GM12873 (cell line): ENCODE measurements at regions not wholly inside any gene's neighbourhood (a gene's known extent, or its start where the extent isn't known, plus 50 kb on each side); places are given as distances from the start of the nearest gene placed in this dataset.
A peak's percentile ranks its signal among the peaks of the same experiment; 100 is the strongest.

ENCODE experiments used
- TF ChIP-seq, protein P1 (sequence below): IDR thresholded peaks from 2 replicates; pipeline ENCODE4 v1.5.1; 2012; ENCODE audit warnings: low read depth, mild to moderate bottlenecking, moderate library complexity, low read length, control low read depth; ENCODE audit not compliant: insufficient read depth; ENCODE audit errors: missing control alignments

- TF ChIP-seq, protein P1, sequence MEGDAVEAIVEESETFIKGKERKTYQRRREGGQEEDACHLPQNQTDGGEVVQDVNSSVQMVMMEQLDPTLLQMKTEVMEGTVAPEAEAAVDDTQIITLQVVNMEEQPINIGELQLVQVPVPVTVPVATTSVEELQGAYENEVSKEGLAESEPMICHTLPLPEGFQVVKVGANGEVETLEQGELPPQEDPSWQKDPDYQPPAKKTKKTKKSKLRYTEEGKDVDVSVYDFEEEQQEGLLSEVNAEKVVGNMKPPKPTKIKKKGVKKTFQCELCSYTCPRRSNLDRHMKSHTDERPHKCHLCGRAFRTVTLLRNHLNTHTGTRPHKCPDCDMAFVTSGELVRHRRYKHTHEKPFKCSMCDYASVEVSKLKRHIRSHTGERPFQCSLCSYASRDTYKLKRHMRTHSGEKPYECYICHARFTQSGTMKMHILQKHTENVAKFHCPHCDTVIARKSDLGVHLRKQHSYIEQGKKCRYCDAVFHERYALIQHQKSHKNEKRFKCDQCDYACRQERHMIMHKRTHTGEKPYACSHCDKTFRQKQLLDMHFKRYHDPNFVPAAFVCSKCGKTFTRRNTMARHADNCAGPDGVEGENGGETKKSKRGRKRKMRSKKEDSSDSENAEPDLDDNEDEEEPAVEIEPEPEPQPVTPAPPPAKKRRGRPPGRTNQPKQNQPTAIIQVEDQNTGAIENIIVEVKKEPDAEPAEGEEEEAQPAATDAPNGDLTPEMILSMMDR: peak; percentile 81
These were observed 196.2 kb downstream of the ZC3H11B start for GRCh38 chr1:219416598-219417238.

DNA sequence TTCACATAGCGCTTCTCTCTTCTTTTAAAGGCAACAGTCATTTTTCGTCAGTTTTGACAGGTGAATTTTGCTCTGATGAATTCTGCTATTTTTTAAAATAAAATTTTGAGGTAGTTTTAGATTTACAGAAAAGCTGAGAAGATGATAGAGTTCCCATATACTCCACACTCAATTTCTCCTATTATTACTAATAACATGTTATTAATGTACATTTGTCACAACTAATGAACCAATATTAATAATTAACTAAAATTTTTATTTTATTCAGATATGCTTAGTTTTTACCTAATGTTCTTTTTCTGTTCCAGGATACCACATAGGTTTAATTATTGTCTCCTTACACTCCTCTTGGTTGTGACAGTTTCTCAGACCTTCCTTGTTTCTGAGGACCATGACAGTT is 197.0 kb downstream of the ZC3H11B start:
- TF ChIP-seq, protein P1: no peak

DNA sequence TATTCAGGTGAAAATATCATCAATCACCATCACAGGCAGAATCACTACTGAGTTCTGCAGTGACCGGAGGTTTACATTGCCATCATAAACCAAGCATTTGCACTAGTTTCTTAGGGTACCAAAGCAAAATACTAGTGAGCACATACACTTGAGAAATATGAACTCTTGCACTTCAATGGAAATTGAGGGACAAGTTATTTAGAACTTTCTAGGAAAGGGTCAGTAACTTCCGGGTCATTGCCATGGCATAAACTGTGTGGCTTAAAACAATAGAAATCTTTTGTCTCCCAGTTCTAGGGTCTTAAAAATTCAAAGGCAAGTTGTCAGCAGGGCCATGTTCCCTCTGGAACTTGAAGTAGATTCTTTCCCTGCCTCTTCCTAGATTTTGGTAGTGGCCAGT is 197.5 kb downstream of the ZC3H11B start:
- TF ChIP-seq, protein P1: no peak

DNA sequence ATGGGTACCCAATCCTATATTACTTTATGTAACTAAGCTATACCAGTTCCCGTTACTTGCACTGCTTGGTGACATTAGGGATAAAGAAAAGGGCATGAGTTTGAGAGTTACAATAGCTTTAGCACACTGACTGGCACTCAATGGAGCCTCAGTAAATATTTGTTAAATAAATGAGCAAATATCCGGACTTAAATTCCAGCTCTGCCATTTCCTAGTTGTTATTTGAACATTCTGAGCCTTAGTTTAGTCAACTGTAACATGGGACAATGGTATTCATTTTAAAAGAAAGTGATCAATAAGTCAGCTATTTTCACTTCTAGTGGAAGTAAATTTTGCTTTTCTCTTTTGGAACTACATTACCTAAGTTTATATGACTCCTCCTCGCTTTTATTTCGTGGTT is 198.7 kb downstream of the ZC3H11B start:
- TF ChIP-seq, protein P1: no peak

GRCh38 chr1:219413536-219413935 is 199.4 kb downstream of the ZC3H11B start:
- TF ChIP-seq, protein P1: no peak

DNA sequence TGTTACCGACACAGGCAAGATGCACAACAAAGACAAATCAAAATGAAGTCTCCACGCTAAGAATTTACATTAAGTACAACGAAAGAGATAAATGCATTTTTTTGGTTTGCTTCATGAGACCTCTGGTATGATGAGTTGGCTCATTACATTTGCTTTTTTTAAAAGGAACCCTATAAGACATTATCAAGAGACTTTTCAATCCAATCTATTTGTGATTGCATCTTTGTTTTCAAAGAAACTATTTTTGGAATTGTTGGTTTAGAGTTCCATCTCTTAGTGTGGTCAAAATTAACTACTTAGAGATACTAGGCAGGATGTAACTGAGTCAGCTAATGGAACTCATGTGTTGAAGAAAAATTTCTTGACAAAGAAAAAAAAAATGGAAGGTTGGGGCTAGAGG is 200.1 kb downstream of the ZC3H11B start:
- TF ChIP-seq, protein P1: no peak

- TF ChIP-seq, protein P1: no peak
These were observed 207.2 kb downstream of the ZC3H11B start for GRCh38 chr1:219405531-219406331.
